AG09319 (cell line): ENCODE measurements at regions not wholly inside any gene's neighbourhood (a gene's known extent, or its start where the extent isn't known, plus 50 kb on each side); places are given as distances from the start of the nearest gene placed in this dataset.

Experiments used
- DNase-seq: peaks from one replicate; pipeline ENCODE4 v3.0.0-alpha.2; 2010; ENCODE audit warnings: low read depth; ENCODE audit errors: extremely low read depth
- CTCF ChIP-seq: IDR thresholded peaks from 2 replicates; pipeline ENCODE4 v1.5.1; 2011; ENCODE audit warnings: low read depth, mild to moderate bottlenecking, inconsistent platforms, low read length, moderate library complexity

- no peak for DNase-seq
- no peak for TF ChIP-seq CTCF
Measured at GRCh38 chr11:115893461-115894099, 389.4 kb upstream of the CADM1 start.

- no peak for TF ChIP-seq CTCF
- DNase-seq = no peak
Measured at GRCh38 chr11:115892016-115892415, 387.8 kb upstream of the CADM1 start.

- no peak for TF ChIP-seq CTCF
- no peak for DNase-seq
Measured at GRCh38 chr11:115891581-115891980, 387.4 kb upstream of the CADM1 start.

- DNase-seq = no peak
Measured at GRCh38 chr11:115890500-115890899, 386.3 kb upstream of the CADM1 start.

GRCh38 chr11:115889712-115890111 is 385.5 kb upstream of the CADM1 start:
- no peak for DNase-seq
- no peak for TF ChIP-seq CTCF

More at GRCh38 chr11:115890500-115890899, 386.3 kb upstream of the CADM1 start:
- no peak for TF ChIP-seq CTCF

GRCh38 chr11:115887727-115888126 is 383.5 kb upstream of the CADM1 start:
- no peak for TF ChIP-seq CTCF
- no peak for DNase-seq

GRCh38 chr11:115887316-115887715 is 383.1 kb upstream of the CADM1 start:
- no peak for DNase-seq
- no peak for TF ChIP-seq CTCF
